ENCODE measurements at regions not wholly inside any gene's neighbourhood (a gene's known extent, or its start where the extent isn't known, plus 50 kb on each side); places are given as distances from the start of the nearest gene placed in this dataset.

DNA sequence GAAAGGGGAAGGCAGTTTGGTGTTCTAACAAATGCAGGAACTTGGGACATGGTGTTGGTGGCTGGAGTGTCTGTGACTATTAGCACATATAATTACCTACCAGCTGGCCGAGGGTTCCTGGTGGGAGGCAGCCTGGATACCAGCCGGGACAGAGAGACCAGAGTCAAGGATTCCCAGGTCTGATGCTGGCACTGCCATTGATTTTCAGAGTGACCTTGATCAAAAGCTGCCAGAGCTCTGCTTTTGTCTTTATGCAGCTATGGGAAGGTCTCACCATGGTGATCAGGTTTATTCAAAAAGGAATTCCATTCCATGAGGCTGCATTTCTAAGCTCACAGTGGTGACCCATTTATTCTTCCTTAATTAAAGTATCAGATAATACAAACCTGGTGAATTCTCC is 101.0 kb upstream of the PWP1 start:
- TF ChIP-seq BRCA1 (IDR thresholded peaks at IDR 0.05) (no peak), BRCA1 (CRISPR knock-in tag; IDR thresholded peaks at IDR 0.05) (no peak), NRF1 (conservative IDR thresholded peaks at IDR 0.05 in 1 of 2, IDR thresholded peaks at IDR 0.05 in 1 of 2) (no peak), BCL6 (CRISPR knock-in tag; IDR thresholded peaks at IDR 0.05) (no peak), ZFP36 (IDR thresholded peaks at IDR 0.05; ENCODE audit: low read depth, low read length, partially characterized antibody) (no peak), CC2D1A (IDR thresholded peaks at IDR 0.05) (no peak), POLR2AphosphoS5 (IDR thresholded peaks at IDR 0.05; ENCODE audit: control insufficient read depth, insufficient read depth, low read depth, low read length) (no peak), TCF7 (IDR thresholded peaks at IDR 0.05; ENCODE audit: borderline replicate concordance) (no peak), FOXJ3 (CRISPR knock-in tag; IDR thresholded peaks at IDR 0.05) (no peak), FOXM1 (IDR thresholded peaks at IDR 0.05; ENCODE audit: low read depth) (no peak), FOXM1 (CRISPR knock-in tag; IDR thresholded peaks at IDR 0.05; ENCODE audit: low read depth) (no peak)
- TF ChIP-seq, protein P1, sequence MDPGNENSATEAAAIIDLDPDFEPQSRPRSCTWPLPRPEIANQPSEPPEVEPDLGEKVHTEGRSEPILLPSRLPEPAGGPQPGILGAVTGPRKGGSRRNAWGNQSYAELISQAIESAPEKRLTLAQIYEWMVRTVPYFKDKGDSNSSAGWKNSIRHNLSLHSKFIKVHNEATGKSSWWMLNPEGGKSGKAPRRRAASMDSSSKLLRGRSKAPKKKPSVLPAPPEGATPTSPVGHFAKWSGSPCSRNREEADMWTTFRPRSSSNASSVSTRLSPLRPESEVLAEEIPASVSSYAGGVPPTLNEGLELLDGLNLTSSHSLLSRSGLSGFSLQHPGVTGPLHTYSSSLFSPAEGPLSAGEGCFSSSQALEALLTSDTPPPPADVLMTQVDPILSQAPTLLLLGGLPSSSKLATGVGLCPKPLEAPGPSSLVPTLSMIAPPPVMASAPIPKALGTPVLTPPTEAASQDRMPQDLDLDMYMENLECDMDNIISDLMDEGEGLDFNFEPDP (CRISPR knock-in tag; IDR thresholded peaks at IDR 0.05): no peak
- TF ChIP-seq, protein P2, sequence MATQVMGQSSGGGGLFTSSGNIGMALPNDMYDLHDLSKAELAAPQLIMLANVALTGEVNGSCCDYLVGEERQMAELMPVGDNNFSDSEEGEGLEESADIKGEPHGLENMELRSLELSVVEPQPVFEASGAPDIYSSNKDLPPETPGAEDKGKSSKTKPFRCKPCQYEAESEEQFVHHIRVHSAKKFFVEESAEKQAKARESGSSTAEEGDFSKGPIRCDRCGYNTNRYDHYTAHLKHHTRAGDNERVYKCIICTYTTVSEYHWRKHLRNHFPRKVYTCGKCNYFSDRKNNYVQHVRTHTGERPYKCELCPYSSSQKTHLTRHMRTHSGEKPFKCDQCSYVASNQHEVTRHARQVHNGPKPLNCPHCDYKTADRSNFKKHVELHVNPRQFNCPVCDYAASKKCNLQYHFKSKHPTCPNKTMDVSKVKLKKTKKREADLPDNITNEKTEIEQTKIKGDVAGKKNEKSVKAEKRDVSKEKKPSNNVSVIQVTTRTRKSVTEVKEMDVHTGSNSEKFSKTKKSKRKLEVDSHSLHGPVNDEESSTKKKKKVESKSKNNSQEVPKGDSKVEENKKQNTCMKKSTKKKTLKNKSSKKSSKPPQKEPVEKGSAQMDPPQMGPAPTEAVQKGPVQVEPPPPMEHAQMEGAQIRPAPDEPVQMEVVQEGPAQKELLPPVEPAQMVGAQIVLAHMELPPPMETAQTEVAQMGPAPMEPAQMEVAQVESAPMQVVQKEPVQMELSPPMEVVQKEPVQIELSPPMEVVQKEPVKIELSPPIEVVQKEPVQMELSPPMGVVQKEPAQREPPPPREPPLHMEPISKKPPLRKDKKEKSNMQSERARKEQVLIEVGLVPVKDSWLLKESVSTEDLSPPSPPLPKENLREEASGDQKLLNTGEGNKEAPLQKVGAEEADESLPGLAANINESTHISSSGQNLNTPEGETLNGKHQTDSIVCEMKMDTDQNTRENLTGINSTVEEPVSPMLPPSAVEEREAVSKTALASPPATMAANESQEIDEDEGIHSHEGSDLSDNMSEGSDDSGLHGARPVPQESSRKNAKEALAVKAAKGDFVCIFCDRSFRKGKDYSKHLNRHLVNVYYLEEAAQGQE (IDR thresholded peaks at IDR 0.05; ENCODE audit: borderline replicate concordance): no peak
- TF ChIP-seq, protein P2 (CRISPR knock-in tag; IDR thresholded peaks at IDR 0.05; ENCODE audit: low read depth): no peak
- TF ChIP-seq, protein P3, sequence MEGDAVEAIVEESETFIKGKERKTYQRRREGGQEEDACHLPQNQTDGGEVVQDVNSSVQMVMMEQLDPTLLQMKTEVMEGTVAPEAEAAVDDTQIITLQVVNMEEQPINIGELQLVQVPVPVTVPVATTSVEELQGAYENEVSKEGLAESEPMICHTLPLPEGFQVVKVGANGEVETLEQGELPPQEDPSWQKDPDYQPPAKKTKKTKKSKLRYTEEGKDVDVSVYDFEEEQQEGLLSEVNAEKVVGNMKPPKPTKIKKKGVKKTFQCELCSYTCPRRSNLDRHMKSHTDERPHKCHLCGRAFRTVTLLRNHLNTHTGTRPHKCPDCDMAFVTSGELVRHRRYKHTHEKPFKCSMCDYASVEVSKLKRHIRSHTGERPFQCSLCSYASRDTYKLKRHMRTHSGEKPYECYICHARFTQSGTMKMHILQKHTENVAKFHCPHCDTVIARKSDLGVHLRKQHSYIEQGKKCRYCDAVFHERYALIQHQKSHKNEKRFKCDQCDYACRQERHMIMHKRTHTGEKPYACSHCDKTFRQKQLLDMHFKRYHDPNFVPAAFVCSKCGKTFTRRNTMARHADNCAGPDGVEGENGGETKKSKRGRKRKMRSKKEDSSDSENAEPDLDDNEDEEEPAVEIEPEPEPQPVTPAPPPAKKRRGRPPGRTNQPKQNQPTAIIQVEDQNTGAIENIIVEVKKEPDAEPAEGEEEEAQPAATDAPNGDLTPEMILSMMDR (IDR thresholded peaks at IDR 0.05 in 2 of 3, conservative IDR thresholded peaks at IDR 0.05 in 1 of 3; ENCODE audit: insufficient read depth in 2 of 3, low read depth in 1 of 3, low read length in 3 of 3): no peak
